ENCODE measurements at regions not wholly inside any gene's neighbourhood (a gene's known extent, or its start where the extent isn't known, plus 50 kb on each side); places are given as distances from the start of the nearest gene placed in this dataset.

- no peak for DNase-seq (ENCODE audit: low read depth)
These were observed 828.8 kb upstream of the SEL1L start for GRCh38 chr14:82362452-82362851.

DNA sequence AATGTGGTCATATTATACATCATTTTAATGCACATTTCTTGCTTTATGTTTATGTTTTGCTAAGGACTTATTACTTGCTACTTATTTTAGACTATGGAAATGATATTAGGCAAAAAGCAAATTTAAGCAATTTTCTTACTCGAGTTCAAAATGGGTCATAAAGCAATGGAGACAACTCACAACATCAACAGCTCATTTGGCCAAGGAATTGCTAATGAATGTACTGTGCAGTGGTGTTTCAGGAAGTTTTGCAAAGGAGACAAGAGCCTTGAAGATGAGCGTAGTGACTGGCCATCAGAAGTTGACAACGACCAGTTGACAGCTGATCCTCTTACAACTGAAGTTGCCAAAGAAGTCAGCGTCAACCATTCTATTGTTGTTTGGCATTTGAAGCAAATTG, 831.8 kb upstream of the SEL1L start:
- DNase-seq (ENCODE audit: low read depth): no peak

- no peak for DNase-seq (ENCODE audit: low read depth)
These were observed 833.1 kb upstream of the SEL1L start for GRCh38 chr14:82366803-82367202.

- no peak for DNase-seq (ENCODE audit: low read depth)
These were observed 845.6 kb upstream of the SEL1L start for GRCh38 chr14:82379291-82379690.

DNA sequence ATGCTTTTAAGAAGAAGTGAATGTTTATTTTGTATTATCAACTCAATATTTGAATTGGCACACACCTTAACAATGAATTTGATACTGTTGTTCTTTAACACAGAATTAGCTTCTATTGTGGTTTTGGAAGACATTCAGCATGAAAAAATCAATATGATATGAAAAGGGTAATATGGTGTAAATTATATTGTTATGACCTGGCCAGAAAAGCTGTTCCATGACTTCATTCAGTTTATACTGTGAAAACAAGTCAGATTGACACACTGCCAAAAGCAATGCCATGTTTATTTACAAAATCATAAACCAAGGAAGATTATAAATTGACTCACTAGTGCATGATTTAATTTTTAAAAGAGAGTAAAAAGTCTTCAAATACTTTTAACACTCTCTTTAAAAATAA, 851.4 kb upstream of the SEL1L start:
- DNase-seq (ENCODE audit: low read depth): no peak

- no peak for DNase-seq (ENCODE audit: low read depth)
These were observed 854.0 kb upstream of the SEL1L start for GRCh38 chr14:82387699-82388098.

- DNase-seq (ENCODE audit: low read depth): no peak
These were observed 854.8 kb upstream of the SEL1L start for GRCh38 chr14:82388488-82388887.

DNA sequence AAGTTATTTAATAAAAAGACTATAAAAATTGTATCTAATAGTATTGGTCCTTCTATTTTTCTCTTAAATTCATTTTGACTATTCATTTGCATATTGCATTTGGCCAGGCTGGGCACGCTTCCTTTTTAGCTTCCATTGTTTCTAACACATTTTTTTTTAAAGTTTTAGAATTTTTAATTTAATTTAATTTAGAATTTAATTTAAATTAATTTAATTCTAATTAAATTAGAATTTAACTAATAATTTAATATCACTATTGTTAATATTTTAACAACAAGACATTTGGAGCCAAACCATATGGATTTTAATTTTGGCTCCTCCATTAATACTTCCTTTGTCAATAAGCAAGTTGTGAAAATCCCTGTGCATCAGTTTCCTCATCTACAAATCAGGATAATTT, 856.9 kb upstream of the SEL1L start:
- no peak for DNase-seq (ENCODE audit: low read depth)

DNA sequence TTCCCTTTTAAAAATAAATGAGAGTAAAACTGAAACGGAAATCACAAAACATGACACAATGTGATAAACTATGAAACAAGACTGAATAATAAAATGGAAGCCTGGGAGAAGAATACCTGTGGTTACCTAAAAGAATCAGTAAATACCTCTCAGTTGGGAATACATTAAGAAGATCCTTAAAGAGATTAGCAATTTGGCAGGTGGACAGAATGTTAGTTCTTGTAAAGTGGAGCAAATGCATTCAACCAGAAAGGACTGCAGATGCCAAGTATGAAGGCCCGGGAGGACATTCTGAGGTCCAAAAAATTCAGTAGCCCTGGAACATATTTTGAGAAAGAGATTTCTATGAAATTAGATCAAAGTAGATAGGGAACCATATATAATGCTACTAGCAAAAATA, 861.3 kb upstream of the SEL1L start:
- DNase-seq (ENCODE audit: low read depth): no peak

DNA sequence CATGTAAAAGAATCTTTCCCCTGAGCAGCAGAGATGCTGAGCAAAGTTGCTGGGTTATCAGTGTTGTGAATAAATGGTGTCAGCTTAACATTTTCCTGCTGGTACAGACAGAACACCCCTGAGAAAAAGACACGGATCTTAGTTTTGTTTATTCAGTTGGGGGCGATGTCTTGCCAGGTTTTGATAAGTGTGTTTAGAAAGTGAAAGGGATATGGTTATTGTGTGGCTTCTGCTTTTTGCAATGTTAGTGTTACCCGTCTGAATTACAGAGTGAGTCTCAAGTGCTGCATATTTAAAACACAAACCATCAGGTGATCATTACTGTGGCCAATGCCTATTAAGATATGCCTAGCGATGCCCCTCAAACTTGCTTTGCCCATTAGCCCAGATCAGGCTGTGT, 864.6 kb upstream of the SEL1L start:
- DNase-seq (ENCODE audit: low read depth): no peak

DNA sequence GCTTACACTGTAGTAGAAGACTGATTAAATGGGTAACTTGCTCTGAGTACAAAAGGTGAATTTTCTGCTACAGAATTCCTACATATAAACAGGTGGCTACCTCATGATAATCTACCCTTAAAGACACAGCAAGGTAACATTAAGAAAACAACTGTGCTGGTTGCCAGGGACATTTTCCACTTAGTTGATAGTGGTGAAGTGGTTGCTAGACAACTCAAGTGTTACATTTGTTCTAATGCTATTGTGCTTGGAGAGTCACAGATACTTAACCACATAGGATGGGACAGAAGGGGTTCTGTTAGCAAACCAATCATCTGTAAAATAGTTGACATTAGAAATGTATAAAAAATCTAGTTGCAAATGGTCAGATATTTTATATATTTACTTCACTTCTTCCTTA, 870.3 kb upstream of the SEL1L start:
- DNase-seq (ENCODE audit: low read depth): no peak

DNA sequence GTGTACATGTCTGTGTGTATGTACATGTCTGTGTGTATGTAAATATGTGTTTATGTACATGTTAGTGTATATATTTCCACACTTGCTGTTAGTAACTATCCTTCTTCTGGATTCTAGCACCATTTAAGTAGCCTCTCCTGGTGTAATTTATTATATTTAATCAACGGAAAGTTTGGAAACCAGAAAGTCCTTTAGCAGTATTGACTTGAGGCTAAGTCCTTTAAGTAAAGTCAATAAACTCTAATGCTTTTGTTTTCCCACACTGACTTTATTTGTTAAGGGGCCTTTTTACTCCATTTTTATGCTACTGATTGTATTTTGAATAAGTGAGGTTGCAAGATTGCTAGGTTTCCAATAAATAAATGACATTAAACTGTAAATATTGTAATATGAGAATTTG, 876.4 kb upstream of the SEL1L start:
- no peak for DNase-seq (ENCODE audit: low read depth)

DNA sequence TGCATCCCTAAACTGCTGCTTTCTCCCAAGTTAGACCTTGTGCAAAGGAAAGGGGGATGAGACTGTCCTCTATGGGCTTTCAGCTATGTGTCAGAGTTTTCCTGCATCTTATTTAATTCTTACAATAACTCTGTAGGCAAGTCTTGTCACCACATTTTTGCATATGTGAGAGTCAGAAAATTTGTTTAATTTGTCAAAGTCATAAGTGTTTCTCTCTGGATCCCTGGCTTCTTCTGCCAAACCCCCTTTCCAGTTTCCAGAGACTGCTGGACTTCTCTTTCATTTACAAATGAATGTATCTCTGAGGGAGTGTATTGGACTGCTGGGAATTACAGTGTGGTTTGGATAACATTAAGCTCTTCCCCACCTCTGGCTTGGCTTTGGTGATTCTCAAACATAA, 877.6 kb upstream of the SEL1L start:
- DNase-seq (ENCODE audit: low read depth): no peak

DNA sequence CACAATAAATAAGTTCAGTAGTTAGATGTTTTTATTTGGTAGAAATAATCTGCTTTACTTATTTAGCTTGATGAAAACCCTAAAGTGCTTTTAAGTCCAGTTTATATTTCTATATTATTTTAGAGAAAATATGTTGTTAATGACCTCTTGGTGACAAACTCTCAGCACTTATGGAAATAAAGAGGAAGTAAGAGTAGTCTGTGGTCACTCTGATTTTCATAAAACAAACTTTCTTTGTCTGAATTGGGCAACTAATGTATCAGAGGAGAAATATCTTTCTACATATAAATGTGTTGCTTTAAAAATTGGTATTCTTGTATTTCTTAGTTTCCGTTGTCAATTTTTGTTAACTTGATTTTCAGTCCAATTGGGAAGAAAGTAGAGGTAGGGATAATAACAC, 878.9 kb upstream of the SEL1L start:
- DNase-seq (ENCODE audit: low read depth): no peak

DNA sequence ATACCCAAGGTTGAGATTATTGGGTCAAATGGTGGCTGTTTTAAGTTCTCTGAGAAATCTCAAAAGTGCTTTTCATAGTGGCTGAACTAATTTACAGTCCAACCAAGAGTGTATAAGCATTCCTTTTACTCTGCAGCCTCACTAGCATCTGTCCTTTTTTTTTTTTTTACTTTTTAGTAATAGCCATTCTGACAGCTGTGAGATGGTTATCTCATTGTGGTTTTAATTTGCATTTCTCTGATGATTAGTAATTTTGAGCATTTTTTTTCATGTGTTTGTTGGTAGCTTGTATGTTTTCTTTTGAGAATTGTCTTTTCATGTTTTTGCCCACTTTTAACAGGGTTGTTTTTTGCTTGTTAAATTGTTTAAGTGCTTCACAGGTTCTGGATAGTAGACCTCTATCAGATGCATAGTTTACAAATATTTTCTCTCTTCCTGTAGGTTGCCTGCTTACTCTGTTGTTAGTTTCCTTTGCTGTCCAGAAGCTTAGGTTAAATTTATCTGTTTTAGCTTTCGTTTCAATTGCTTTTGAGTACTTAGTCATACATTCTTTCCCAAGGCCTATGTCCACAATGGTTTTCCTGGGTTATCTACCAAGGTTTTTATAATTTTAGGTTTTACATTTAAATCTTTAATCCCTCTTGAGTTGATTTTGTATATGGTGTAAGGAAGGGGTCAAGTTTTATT, 881.3 kb upstream of the SEL1L start:
- no peak for DNase-seq (ENCODE audit: low read depth)

- DNase-seq (ENCODE audit: low read depth): no peak
These were observed 886.3 kb upstream of the SEL1L start for GRCh38 chr14:82419933-82420332.

DNA sequence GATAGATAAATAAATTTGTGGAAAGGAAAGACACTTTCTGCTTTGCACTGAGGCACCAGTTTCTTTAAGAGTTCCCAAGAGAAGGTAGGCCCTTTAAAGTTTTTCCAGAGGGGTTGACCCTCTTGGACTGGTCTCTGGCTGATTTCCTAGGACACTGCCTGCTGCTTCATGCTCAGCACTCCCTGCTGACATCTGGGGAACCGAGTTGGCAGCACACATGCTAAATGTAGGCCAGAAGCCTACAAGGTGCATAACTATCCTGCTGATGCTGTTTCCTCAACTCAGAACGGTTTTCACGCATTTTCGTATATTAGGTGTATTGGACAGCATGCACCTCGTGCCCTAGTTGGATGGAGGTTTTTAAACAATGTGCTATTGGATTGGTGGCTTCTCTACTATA, 887.2 kb upstream of the SEL1L start:
- no peak for DNase-seq (ENCODE audit: low read depth)

DNA sequence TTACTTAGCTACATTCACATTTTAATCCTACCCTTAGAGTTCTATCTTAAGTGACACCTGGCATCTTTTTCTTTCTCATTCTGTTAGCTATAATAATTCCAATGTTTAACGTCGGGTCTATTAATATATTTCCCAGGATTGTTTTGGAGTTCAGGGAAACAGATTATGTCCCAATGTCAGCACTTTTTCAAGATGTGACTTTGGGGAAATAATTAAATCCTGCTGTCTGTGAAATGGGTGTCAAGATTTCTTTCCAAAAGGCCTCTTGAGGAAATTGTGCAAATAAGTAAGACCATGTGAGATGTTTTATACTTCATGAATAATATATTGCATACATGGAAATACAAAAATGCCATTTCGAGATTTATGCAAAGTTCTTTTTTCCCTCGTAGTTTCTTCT, 887.6 kb upstream of the SEL1L start:
- DNase-seq (ENCODE audit: low read depth): no peak

DNA sequence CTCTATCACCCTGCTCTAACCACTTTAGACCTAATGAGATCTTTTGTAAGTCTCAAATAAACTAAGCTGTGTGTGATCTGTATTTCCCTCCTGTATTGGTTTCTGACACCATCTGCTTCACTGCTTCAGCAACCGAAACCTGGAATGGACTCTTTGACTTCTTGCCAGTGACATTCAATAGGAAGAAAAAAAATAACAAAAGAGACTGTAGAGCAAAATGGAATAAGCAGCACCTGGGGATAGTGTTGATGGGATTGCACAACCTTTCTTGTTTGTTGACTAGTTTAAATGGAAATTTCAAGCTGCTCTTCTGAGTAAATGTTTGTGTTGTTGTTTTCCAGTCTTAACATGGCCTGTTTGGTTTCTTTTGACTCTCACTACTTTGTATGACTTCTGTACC, 888.6 kb upstream of the SEL1L start:
- DNase-seq (ENCODE audit: low read depth): no peak

DNA sequence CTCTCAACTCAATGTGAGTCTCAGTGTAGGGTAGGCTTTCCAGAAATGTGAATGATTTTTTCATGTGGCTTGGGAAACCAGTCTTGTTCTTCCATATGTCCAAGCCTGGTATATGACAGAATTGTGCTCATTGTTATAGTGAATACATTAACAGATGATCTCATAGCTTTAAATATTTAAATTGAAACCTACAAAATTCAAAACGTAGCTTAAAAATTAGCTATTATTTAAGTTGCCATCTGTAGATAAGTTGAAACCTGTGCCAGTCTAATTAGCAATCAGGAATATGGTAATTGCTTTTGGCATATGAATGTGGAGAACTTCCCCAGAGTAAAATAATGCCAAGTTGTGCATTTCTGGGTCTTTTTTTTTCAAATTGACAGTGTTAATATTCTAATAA, 891.6 kb upstream of the SEL1L start:
- DNase-seq (ENCODE audit: low read depth): no peak

DNA sequence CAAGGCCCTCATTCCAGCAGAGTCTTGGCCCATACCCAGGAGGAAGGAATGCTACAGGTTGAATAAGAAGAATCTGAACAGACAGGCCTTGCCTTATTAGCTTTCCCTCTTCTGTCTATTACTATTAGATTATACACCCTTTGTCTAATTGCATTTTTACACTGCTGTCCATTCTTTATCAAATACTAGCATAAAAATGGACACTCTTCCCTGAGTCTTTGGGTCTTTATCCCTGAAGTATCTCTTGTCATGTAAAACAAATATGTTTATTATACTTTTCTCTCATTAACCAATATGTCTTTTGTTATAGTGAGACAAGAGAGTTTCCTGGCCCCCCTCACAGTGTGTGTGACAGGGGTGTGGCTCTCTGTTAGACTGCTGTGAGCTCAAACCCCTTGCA, 897.4 kb upstream of the SEL1L start:
- no peak for DNase-seq (ENCODE audit: low read depth)

GRCh38 chr14:82432301-82433105, 898.9 kb upstream of the SEL1L start:
- DNase-seq (ENCODE audit: low read depth): no peak

DNA sequence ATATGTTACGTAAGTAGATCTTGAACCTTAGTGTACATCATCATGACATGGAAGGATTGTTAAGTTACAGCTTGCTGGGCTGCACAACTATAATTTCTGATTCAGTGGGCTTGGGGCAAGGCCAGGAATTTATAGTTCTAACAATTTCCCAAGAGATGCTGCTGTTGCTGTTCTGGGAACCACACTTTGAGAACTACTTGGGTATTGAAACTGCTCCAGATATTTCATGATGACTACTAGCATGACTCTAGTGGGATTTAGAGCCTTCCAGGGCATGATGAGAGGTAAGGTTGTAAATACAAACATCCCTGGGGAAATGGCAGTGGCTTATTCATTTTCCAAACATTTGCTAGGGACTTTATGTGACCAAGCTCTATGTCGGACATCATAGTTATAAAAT, 904.8 kb upstream of the SEL1L start:
- DNase-seq (ENCODE audit: low read depth): no peak

- DNase-seq (ENCODE audit: low read depth): no peak
These were observed 907.6 kb upstream of the SEL1L start for GRCh38 chr14:82441270-82441669.
